ENCODE measurements at regions not wholly inside any gene's neighbourhood (a gene's known extent, or its start where the extent isn't known, plus 50 kb on each side); places are given as distances from the start of the nearest gene placed in this dataset.

DNA sequence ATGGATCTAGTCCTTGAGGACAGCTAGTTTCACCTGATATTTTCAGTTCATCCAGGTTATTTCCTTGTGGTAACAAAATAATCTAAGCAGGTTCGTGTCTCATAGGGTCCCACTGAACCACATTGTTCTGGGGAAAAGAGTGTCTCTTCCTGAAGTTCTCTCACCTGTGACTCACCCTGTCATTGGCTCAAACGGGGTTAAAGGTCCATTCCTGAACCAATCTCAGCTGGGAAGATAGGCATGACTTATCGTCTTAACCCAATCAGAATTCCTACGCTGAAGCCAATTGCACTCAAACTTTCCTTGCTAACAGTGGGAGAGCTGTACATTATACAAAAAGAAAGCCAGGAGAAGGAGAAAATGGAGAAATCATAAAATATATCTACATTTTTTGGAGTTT is 475.8 kb downstream of the TOX3 start:
- no peak overlapping the region for H3K27ac ChIP-seq (ENCODE audit: low read length)
- H3K27me3 ChIP-seq (ENCODE audit: low read depth, low read length), result no peaks in the 10 kb centered on the region
- no peaks in the 10 kb centered on the region for H3K9me3 ChIP-seq (ENCODE audit: control insufficient read depth in 1 of 2, low read length in 2 of 2)
- peaks cover 0 to 5% of the 10 kb centered on the region in 2 donors for H3K4me1 ChIP-seq (ENCODE audit: control insufficient read depth in 1 of 2, insufficient read depth in 2 of 2, low read length in 2 of 2)
- no peak overlapping the region for H3K4me3 ChIP-seq (ENCODE audit: low read depth in 1 of 2, low read length in 2 of 2)
- no peaks in the 10 kb centered on the region for H3K36me3 ChIP-seq (ENCODE audit: control insufficient read depth in 1 of 2, insufficient read depth in 2 of 2, low read length in 2 of 2)

DNA sequence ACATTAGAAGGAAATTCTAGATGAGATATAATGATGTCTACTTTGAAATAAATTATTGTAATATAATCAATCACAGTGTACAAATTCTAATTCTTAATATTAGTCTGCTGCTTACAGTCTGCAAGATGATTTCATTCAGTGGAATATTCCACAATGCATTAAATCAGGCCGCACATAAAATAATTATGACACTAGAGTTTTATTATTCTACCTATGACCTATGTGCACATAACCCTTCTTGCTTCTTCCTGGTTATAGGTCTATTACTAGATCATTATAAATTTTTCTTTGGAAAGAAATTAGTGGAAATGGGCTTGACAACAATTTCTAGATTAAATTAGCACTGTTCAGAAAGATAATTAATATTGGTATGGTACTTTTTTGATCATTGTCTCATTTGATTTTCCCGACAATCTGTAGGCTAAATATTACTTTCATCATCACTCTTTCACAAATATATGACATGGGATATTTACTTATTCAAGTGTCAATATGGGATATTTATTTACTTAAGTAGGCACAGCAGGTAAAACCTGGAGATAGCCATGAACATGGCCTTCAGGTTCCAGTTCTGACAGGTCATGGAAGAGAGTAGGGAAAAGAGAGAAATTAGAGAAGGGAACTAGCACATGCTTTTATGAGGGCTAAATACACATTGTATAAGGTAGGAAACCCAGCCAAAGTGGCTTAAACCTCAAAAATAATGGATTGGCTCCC is 476.4 kb downstream of the TOX3 start:
- no peaks in the 10 kb centered on the region for H3K27me3 ChIP-seq (ENCODE audit: low read depth, low read length)
- H3K9me3 ChIP-seq (ENCODE audit: control insufficient read depth in 1 of 2, low read length in 2 of 2), result no peaks in the 10 kb centered on the region
- H3K36me3 ChIP-seq (ENCODE audit: control insufficient read depth in 1 of 2, insufficient read depth in 2 of 2, low read length in 2 of 2), result no peaks in the 10 kb centered on the region
- no peak overlapping the region for H3K4me3 ChIP-seq (ENCODE audit: low read depth in 1 of 2, low read length in 2 of 2)
- H3K27ac ChIP-seq (ENCODE audit: low read length), result no peak overlapping the region
- peaks cover 0 to 5% of the 10 kb centered on the region in 2 donors for H3K4me1 ChIP-seq (ENCODE audit: control insufficient read depth in 1 of 2, insufficient read depth in 2 of 2, low read length in 2 of 2)

DNA sequence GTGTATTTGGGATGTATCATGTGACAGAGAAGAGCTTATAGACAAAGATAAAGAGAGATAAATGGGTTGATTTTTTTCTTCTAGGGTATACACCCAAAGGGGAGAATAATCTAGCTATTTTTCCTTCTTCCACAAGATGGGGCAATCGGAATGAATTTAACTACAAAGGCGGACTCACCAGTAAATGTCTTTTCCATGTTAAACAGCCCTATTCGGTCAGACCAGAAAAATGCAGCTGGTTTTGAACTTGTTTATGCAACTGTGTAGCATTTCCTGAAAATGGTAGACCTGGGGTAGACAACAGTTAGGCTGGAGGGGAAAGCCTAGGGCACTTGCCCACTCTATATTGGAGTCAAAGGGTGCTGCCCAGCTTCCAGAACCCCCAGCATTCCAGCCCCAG is 477.1 kb downstream of the TOX3 start:
- Histone ChIP-seq H3K27ac (ENCODE audit: low read length) (no peak overlapping the region), H3K9me3 (ENCODE audit: control insufficient read depth in 1 of 2, low read length in 2 of 2) (no peaks in the 10 kb centered on the region), H3K4me1 (ENCODE audit: control insufficient read depth in 1 of 2, insufficient read depth in 2 of 2, low read length in 2 of 2) (peaks cover 0 to 5% of the 10 kb centered on the region in 2 donors), H3K4me3 (ENCODE audit: low read depth in 1 of 2, low read length in 2 of 2) (no peak overlapping the region), H3K36me3 (ENCODE audit: control insufficient read depth in 1 of 2, insufficient read depth in 2 of 2, low read length in 2 of 2) (no peaks in the 10 kb centered on the region), H3K27me3 (ENCODE audit: low read depth, low read length) (no peaks in the 10 kb centered on the region)

DNA sequence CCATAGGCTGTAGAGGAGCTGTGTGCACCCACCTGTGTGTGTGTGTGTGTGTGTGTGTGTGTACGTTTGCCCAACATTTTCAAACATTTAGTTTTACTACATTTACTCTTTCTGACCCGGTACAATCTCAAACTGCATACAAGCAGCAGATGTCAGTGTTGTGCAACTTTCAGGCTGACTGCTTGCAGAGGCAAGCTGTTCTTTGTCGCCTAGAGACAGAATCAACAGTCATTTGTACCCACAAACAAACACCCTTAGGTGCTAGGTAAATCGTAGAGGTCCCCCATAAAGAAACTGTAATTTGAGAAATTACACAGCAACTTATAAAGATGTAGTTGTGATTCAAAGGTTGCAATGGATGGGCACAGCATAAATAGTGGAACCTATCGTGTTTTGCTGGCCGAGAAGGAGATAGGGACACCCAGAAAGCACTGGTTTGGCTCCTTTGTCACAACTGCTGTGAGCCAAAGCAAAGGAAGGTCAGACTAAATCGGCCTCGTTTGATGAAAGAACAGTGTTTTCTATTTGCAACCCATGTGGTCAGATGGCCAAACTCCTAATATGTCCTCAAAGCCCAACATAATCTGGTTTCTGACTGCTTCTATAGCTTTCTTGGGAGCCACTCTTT is 478.4 kb downstream of the TOX3 start:
- Histone ChIP-seq H3K4me1 (ENCODE audit: control insufficient read depth in 1 of 2, insufficient read depth in 2 of 2, low read length in 2 of 2) (peaks cover 0 to 5% of the 10 kb centered on the region in 2 donors), H3K27me3 (ENCODE audit: low read depth, low read length) (no peaks in the 10 kb centered on the region), H3K9me3 (ENCODE audit: control insufficient read depth in 1 of 2, low read length in 2 of 2) (no peaks in the 10 kb centered on the region), H3K4me3 (ENCODE audit: low read depth in 1 of 2, low read length in 2 of 2) (no peak overlapping the region), H3K36me3 (ENCODE audit: control insufficient read depth in 1 of 2, insufficient read depth in 2 of 2, low read length in 2 of 2) (no peaks in the 10 kb centered on the region), H3K27ac (ENCODE audit: low read length) (no peak overlapping the region)

DNA sequence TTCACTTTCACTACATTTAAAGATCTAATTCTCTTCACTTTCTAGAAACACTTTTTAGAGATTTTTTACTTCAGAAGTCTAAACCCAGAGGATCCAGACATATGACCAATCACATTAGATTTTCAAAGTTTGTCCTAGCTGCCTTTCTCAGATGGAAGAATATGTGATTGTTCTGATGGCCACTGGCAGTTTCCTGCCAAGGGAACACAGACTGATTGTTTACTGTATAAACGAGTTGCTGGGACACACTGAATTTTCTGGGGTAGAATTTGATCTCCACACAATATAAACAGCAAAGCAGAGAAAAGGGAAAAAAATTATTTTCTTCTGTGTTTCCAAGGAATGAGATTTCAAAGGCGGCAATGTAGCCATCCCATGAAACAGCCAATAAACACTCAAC is 480.0 kb downstream of the TOX3 start:
- no peaks in the 10 kb centered on the region for H3K9me3 ChIP-seq (ENCODE audit: control insufficient read depth in 1 of 2, low read length in 2 of 2)
- H3K4me3 ChIP-seq (ENCODE audit: low read depth in 1 of 2, low read length in 2 of 2), result no peak overlapping the region
- no peaks in the 10 kb centered on the region for H3K36me3 ChIP-seq (ENCODE audit: control insufficient read depth in 1 of 2, insufficient read depth in 2 of 2, low read length in 2 of 2)

DNA sequence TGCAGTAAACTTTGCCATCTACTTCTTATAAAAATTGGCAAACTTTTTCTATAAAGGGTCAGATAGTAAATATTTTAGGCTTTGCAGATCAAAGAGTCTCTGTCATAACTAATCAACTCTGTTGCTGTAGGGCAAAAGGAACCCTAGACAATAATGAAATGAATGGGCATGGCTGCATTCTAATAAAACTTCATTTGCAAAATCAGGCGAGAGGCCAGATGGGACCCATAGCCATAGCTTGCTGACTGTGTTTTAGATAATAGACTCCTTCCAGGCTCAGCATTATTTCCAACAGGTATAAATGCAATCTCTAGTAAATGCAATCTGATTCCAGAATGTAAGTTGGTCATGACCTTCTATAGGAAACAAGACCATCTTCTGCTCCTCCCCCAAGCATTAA is 490.7 kb downstream of the TOX3 start:
- H3K27ac ChIP-seq (ENCODE audit: low read length), result no peak overlapping the region
- no peaks in the 10 kb centered on the region for H3K36me3 ChIP-seq (ENCODE audit: control insufficient read depth in 1 of 2, insufficient read depth in 2 of 2, low read length in 2 of 2)
- H3K9me3 ChIP-seq (ENCODE audit: control insufficient read depth in 1 of 2, low read length in 2 of 2), result no peaks in the 10 kb centered on the region
- H3K4me3 ChIP-seq (ENCODE audit: low read depth in 1 of 2, low read length in 2 of 2), result no peak overlapping the region
- no peaks in the 10 kb centered on the region for H3K27me3 ChIP-seq (ENCODE audit: low read depth, low read length)
- H3K4me1 ChIP-seq (ENCODE audit: control insufficient read depth in 1 of 2, insufficient read depth in 2 of 2, low read length in 2 of 2), result peaks cover 0 to 7% of the 10 kb centered on the region in 2 donors

More for the DNA sequence above, 480.0 kb downstream of the TOX3 start:
- no peak overlapping the region for H3K27ac ChIP-seq (ENCODE audit: low read length)
- H3K4me1 ChIP-seq (ENCODE audit: control insufficient read depth in 1 of 2, insufficient read depth in 2 of 2, low read length in 2 of 2), result peaks cover 0 to 5% of the 10 kb centered on the region in 2 donors
- H3K27me3 ChIP-seq (ENCODE audit: low read depth, low read length), result no peaks in the 10 kb centered on the region

DNA sequence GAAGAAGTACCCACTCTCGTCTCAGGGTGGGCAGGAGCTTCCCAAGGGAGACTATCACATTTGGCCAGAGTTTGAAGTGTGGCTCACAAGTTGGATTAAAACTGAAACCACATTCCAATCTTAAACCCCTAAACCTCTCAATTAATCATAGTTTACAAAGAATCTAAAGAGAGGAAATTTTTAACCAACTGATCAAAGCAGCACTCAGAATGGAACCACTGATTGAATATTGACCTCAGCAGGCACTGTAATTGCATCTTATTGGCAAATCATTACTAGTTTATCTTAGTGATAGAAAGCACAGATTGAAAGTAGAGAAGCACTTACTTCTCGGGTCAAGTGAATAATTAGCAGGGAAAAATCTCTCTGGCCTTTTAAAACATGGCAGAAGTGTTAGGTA is 491.6 kb downstream of the TOX3 start:
- Histone ChIP-seq H3K27me3 (ENCODE audit: low read depth, low read length) (no peaks in the 10 kb centered on the region), H3K4me1 (ENCODE audit: control insufficient read depth in 1 of 2, insufficient read depth in 2 of 2, low read length in 2 of 2) (peaks cover 0 to 7% of the 10 kb centered on the region in 2 donors), H3K9me3 (ENCODE audit: control insufficient read depth in 1 of 2, low read length in 2 of 2) (no peaks in the 10 kb centered on the region), H3K4me3 (ENCODE audit: low read depth in 1 of 2, low read length in 2 of 2) (no peak overlapping the region), H3K27ac (ENCODE audit: low read length) (no peak overlapping the region), H3K36me3 (ENCODE audit: control insufficient read depth in 1 of 2, insufficient read depth in 2 of 2, low read length in 2 of 2) (no peaks in the 10 kb centered on the region)

DNA sequence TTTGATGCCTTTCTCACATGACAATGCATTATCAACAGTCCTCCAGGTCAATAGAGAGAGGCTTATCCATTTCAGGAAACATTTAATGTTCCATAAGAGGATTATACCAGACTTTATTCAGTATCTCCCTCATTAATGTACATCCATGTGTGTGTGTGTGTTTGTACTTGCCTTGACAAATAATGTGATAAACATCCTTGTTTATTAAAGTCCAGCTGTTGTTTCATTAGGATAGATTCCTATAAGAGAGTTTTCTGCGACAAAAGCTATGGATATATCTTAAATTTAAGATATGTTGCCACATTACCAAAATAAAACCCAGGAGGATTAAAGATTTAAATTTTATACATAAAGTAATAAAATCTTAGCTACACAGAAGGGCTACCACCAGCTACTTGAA is 492.6 kb downstream of the TOX3 start:
- Histone ChIP-seq H3K27me3 (ENCODE audit: low read depth, low read length) (no peaks in the 10 kb centered on the region), H3K4me3 (ENCODE audit: low read depth in 1 of 2, low read length in 2 of 2) (no peak overlapping the region), H3K4me1 (ENCODE audit: control insufficient read depth in 1 of 2, insufficient read depth in 2 of 2, low read length in 2 of 2) (peaks cover 0 to 7% of the 10 kb centered on the region in 2 donors), H3K36me3 (ENCODE audit: control insufficient read depth in 1 of 2, insufficient read depth in 2 of 2, low read length in 2 of 2) (no peaks in the 10 kb centered on the region), H3K9me3 (ENCODE audit: control insufficient read depth in 1 of 2, low read length in 2 of 2) (no peaks in the 10 kb centered on the region), H3K27ac (ENCODE audit: low read length) (no peak overlapping the region)

DNA sequence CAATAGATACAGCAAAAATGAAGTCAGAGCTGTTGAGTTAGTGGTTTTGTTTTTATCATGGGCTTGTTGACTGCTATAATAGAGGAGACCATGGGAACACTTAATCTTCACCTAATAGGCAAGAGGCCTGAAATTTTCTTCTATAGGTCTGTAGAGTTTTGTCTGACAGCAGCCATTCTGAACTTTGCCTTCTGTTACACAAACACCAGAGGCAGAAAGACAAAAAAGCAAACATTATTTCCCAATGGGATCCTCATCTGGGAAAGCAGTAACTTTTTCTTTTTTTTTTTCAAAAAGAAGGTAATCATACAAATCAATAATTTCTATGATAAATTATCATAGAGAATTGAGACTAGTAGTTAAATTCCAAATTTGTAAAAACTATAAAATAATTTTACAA is 494.1 kb downstream of the TOX3 start:
- H3K9me3 ChIP-seq (ENCODE audit: control insufficient read depth in 1 of 2, low read length in 2 of 2), result no peaks in the 10 kb centered on the region
- H3K4me3 ChIP-seq (ENCODE audit: low read depth in 1 of 2, low read length in 2 of 2), result no peak overlapping the region
- no peak overlapping the region for H3K27ac ChIP-seq (ENCODE audit: low read length)
- H3K36me3 ChIP-seq (ENCODE audit: control insufficient read depth in 1 of 2, insufficient read depth in 2 of 2, low read length in 2 of 2), result no peaks in the 10 kb centered on the region
- H3K4me1 ChIP-seq (ENCODE audit: control insufficient read depth in 1 of 2, insufficient read depth in 2 of 2, low read length in 2 of 2), result no peaks in the 10 kb centered on the region
- H3K27me3 ChIP-seq (ENCODE audit: low read depth, low read length), result no peaks in the 10 kb centered on the region

DNA sequence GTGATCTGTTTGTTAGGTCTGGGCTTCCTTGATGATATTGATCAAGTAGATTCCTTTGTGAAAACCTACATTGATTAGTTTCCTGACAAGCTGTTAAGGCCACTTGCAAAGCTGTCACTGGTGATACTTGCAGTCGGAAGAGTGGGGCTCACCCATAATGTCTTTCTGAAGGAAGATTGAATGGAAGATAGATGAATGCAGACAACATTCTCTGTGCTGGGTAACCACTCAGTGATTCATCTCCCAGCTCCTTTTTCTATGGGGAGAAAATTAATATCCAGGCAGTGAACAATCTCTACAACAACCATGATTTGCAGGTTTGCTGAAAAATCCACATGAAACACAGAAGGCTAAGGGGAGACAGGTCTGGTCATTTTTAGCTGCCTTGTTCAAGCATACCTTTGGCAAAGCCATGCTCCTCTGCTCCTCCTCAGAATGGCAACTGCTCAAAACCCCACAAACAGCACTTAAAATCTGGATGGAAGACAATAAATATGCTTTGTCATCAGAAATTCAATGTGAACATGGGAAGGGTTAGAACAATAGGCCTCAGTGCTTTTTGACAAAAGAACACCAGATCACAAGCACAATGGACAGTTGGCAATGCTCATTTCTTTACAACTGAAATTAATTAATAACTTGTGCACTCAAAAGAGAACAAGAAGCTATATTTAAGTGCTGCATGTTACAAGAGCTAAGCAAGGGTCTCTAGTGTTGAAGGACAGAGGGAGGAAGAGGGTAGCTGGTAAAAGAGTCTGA is 495.4 kb downstream of the TOX3 start:
- peaks cover 0 to 4% of the 10 kb centered on the region in 2 donors for H3K9me3 ChIP-seq (ENCODE audit: control insufficient read depth in 1 of 2, low read length in 2 of 2)
- H3K4me3 ChIP-seq (ENCODE audit: low read depth in 1 of 2, low read length in 2 of 2), result no peak overlapping the region
- no peaks in the 10 kb centered on the region for H3K36me3 ChIP-seq (ENCODE audit: control insufficient read depth in 1 of 2, insufficient read depth in 2 of 2, low read length in 2 of 2)
- H3K27me3 ChIP-seq (ENCODE audit: low read depth, low read length), result no peaks in the 10 kb centered on the region
- H3K4me1 ChIP-seq (ENCODE audit: control insufficient read depth in 1 of 2, insufficient read depth in 2 of 2, low read length in 2 of 2), result no peaks in the 10 kb centered on the region
- no peak overlapping the region for H3K27ac ChIP-seq (ENCODE audit: low read length)

DNA sequence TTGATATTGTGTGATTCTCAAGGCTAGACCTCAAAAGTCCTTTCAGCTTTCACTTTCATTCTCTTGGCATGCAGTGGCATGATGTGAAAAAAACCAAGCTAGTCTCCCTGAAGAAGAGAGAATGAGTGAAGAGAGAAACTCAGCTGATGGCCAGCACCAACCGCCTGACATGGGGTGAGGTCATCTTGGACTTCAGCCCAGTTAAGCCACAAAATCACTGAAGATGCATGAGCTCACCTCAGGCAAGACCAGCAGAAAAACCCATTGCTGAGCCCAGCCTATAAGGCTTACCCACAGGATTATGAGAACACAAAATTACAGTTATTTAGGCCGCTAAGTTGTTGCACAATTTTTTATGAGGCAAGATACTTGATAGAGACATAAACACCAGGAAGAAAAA is 496.5 kb downstream of the TOX3 start:
- Histone ChIP-seq H3K36me3 (ENCODE audit: control insufficient read depth in 1 of 2, insufficient read depth in 2 of 2, low read length in 2 of 2) (no peaks in the 10 kb centered on the region), H3K9me3 (ENCODE audit: control insufficient read depth in 1 of 2, low read length in 2 of 2) (peaks cover 0 to 9% of the 10 kb centered on the region in 2 donors), H3K27ac (ENCODE audit: low read length) (no peak overlapping the region), H3K4me3 (ENCODE audit: low read depth in 1 of 2, low read length in 2 of 2) (no peak overlapping the region), H3K4me1 (ENCODE audit: control insufficient read depth in 1 of 2, insufficient read depth in 2 of 2, low read length in 2 of 2) (no peaks in the 10 kb centered on the region), H3K27me3 (ENCODE audit: low read depth, low read length) (no peaks in the 10 kb centered on the region)
